ENCODE measurements at regions not wholly inside any gene's neighbourhood (a gene's known extent, or its start where the extent isn't known, plus 50 kb on each side); places are given as distances from the start of the nearest gene placed in this dataset.

DNA sequence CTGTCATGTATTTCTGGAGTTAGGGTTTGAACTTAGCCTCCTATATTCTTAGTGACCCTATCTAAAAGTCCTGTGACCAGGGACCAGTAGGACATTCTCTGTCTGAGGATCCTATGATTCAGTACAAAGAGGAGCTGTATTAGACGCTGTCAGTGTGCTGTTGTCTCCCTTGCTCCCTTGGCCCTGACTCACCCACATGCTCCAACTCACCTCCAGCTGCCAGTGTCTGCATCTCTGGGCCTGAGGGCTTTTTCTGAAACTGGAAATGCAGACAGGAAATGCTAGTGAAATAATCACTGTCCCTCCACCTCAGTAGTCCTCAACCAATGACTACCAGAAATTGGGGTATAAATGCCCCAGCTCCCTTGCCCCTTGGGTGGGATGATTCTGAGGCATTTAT, 535.3 kb upstream of the RPS6KA3 start:
- BruUV-seq (replicated peaks), result no TSS peak
- no peaks in the 10 kb centered on the region for H3K9me2 ChIP-seq (ENCODE audit: insufficient read depth)
- no peaks in the 10 kb centered on the region for H4K20me1 ChIP-seq (ENCODE audit: insufficient read depth)
- POLR2A ChIA-PET, result no interaction called here
- H3K4me1 ChIP-seq (ENCODE audit: control insufficient read depth in 1 of 2, insufficient read depth in 2 of 2, low read length in 2 of 2), result no peaks in the 10 kb centered on the region
- no peaks in the 10 kb centered on the region for H3K27me3 ChIP-seq (ENCODE audit: insufficient read depth, low read length)
- no peak overlapping the region for H3K4me3 ChIP-seq (replicated peaks in 1 of 2; ENCODE audit: low read depth in 1 of 2, low read length in 2 of 2)
- RAD21 ChIA-PET (ENCODE audit: low non-redundant PET in 1 of 2, low total read pairs in 2 of 2, uncharacterized antibody in 2 of 2, unreplicated experiment in 2 of 2), result no interaction called here
- TF ChIP-seq EGR1 (IDR thresholded peaks at IDR 0.05; ENCODE audit: low read depth), result no peak
- no peaks in the 10 kb centered on the region for H3K79me2 ChIP-seq (ENCODE audit: insufficient read depth, low read length)
- H2AFZ ChIP-seq (ENCODE audit: low read depth, low read length, poor library complexity, severe bottlenecking), result no peak overlapping the region
- CTCF ChIA-PET, result no interaction called here
- intact Hi-C loops (cut with micrococcal nuclease), result no loop called here
- no peaks in the 10 kb centered on the region for H3K9me3 ChIP-seq (ENCODE audit: control insufficient read depth in 1 of 2, insufficient read depth in 1 of 2, low read depth in 1 of 2, low read length in 2 of 2)
- no peaks in the 10 kb centered on the region for H3K36me3 ChIP-seq (ENCODE audit: control insufficient read depth in 1 of 2, insufficient read depth in 2 of 2, low read length in 2 of 2)
- DNase-seq (ENCODE audit: low read depth, low spot score), result no peak
- ATAC-seq, result no peak
- no peak overlapping the region for H3K27ac ChIP-seq (ENCODE audit: low read depth, low read length)
- H3K4me2 ChIP-seq (ENCODE audit: low read length), result no peak overlapping the region
- H3K9ac ChIP-seq (ENCODE audit: low read length), result no peak overlapping the region

GRCh38 chrX:20796450-20796849, 529.7 kb upstream of the RPS6KA3 start:
- no peaks in the 10 kb centered on the region for H3K9me3 ChIP-seq (ENCODE audit: control insufficient read depth in 1 of 2, insufficient read depth in 1 of 2, low read depth in 1 of 2, low read length in 2 of 2)
- POLR2A ChIA-PET, result no interaction called here
- no TSS peak for BruUV-seq (replicated peaks)
- H3K36me3 ChIP-seq (ENCODE audit: control insufficient read depth in 1 of 2, insufficient read depth in 2 of 2, low read length in 2 of 2), result no peaks in the 10 kb centered on the region
- TF ChIP-seq ZFX (IDR thresholded peaks at IDR 0.05) (no peak), FOSL1 (IDR thresholded peaks at IDR 0.05; ENCODE audit: low read depth) (no peak), CEBPB (IDR thresholded peaks at IDR 0.05; ENCODE audit: low read depth) (no peak), POLR2A (IDR thresholded peaks at IDR 0.05; ENCODE audit: borderline replicate concordance, extremely low read depth, insufficient read depth, insufficient read length) (no peak), SIN3A (IDR thresholded peaks at IDR 0.05; ENCODE audit: low read depth) (no peak), POLR2AphosphoS5 (IDR thresholded peaks at IDR 0.05; ENCODE audit: low read depth, low read length) (no peak), RAD21 (IDR thresholded peaks at IDR 0.05; ENCODE audit: low read depth) (no peak)
- TF ChIP-seq, protein P1, sequence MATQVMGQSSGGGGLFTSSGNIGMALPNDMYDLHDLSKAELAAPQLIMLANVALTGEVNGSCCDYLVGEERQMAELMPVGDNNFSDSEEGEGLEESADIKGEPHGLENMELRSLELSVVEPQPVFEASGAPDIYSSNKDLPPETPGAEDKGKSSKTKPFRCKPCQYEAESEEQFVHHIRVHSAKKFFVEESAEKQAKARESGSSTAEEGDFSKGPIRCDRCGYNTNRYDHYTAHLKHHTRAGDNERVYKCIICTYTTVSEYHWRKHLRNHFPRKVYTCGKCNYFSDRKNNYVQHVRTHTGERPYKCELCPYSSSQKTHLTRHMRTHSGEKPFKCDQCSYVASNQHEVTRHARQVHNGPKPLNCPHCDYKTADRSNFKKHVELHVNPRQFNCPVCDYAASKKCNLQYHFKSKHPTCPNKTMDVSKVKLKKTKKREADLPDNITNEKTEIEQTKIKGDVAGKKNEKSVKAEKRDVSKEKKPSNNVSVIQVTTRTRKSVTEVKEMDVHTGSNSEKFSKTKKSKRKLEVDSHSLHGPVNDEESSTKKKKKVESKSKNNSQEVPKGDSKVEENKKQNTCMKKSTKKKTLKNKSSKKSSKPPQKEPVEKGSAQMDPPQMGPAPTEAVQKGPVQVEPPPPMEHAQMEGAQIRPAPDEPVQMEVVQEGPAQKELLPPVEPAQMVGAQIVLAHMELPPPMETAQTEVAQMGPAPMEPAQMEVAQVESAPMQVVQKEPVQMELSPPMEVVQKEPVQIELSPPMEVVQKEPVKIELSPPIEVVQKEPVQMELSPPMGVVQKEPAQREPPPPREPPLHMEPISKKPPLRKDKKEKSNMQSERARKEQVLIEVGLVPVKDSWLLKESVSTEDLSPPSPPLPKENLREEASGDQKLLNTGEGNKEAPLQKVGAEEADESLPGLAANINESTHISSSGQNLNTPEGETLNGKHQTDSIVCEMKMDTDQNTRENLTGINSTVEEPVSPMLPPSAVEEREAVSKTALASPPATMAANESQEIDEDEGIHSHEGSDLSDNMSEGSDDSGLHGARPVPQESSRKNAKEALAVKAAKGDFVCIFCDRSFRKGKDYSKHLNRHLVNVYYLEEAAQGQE (IDR thresholded peaks at IDR 0.05; ENCODE audit: low read depth), result no peak
- intact Hi-C loops (cut with micrococcal nuclease), result no loop called here
- no peaks in the 10 kb centered on the region for H3K27me3 ChIP-seq (ENCODE audit: insufficient read depth, low read length)
- no peak overlapping the region for H2AFZ ChIP-seq (ENCODE audit: low read depth, low read length, poor library complexity, severe bottlenecking)
- no peaks in the 10 kb centered on the region for H3K79me2 ChIP-seq (ENCODE audit: insufficient read depth, low read length)
- no peak overlapping the region for H3K4me3 ChIP-seq (replicated peaks in 1 of 2; ENCODE audit: low read depth in 1 of 2, low read length in 2 of 2)
- no peak overlapping the region for H3K4me2 ChIP-seq (ENCODE audit: low read length)
- no peaks in the 10 kb centered on the region for H3K4me1 ChIP-seq (ENCODE audit: control insufficient read depth in 1 of 2, insufficient read depth in 2 of 2, low read length in 2 of 2)
- H3K27ac ChIP-seq (ENCODE audit: low read depth, low read length), result no peak overlapping the region
- ATAC-seq (no peak), DNase-seq (ENCODE audit: low read depth, low spot score) (no peak)
- H4K20me1 ChIP-seq (ENCODE audit: insufficient read depth), result no peaks in the 10 kb centered on the region
- H3K9ac ChIP-seq (ENCODE audit: low read length), result no peak overlapping the region
- RAD21 ChIA-PET (ENCODE audit: low non-redundant PET in 1 of 2, low total read pairs in 2 of 2, uncharacterized antibody in 2 of 2, unreplicated experiment in 2 of 2), result no interaction called here
- CTCF ChIA-PET, result no interaction called here
- no peaks in the 10 kb centered on the region for H3K9me2 ChIP-seq (ENCODE audit: insufficient read depth)
